WTC11 (cell line): ENCODE measurements at regions not wholly inside any gene's neighbourhood (a gene's known extent, or its start where the extent isn't known, plus 50 kb on each side); places are given as distances from the start of the nearest gene placed in this dataset.

ENCODE experiments used
- CTCF ChIP-seq: fragments of 200-600 bp; IDR thresholded peaks from 2 replicates; pipeline ENCODE4 v1.8.0; 2022; ENCODE audit warnings: antibody characterized with exemption
- MAX ChIP-seq: sonication (generic); formaldehyde crosslinking; IDR thresholded peaks from 2 replicates; pipeline ENCODE4 v1.8.0; 2022; ENCODE audit warnings: mild to moderate bottlenecking, missing genetic modification reagents
- USF1 ChIP-seq: sonication (generic); formaldehyde crosslinking; IDR thresholded peaks from 2 replicates; pipeline ENCODE4 v1.8.0; 2022; ENCODE audit warnings: mild to moderate bottlenecking, missing genetic modification reagents

- no peak for TF ChIP-seq USF1 (CRISPR knock-in tag)
- TF ChIP-seq CTCF, result no peak
- TF ChIP-seq MAX (CRISPR knock-in tag), result no peak
These were observed 172.9 kb upstream of the TOPAZ1 start for GRCh38 chr3:44068753-44069152.
